Colonic mucosa (tissue), 4 donors: ENCODE measurements at regions not wholly inside any gene's neighbourhood (a gene's known extent, or its start where the extent isn't known, plus 50 kb on each side); places are given as distances from the start of the nearest gene placed in this dataset.

Experiments
- DNase-seq: peaks from one replicate; pipeline ENCODE4 v3.0.0-alpha.2; 2020
- H3K27ac ChIP-seq: fragments of 200-600 bp; one replicate; pipeline ENCODE4 v1.8.0; 2021
- H3K27me3 ChIP-seq: fragments of 200-600 bp; one replicate; pipeline ENCODE4 v1.8.0; 2021
- H3K36me3 ChIP-seq: fragments of 200-600 bp; one replicate; pipeline ENCODE4 v1.8.0; 2021
- H3K4me1 ChIP-seq: fragments of 200-600 bp; one replicate; pipeline ENCODE4 v1.8.0; 2021; ENCODE audit warnings: mild to moderate bottlenecking
- H3K4me3 ChIP-seq: fragments of 200-600 bp; one replicate; pipeline ENCODE4 v1.8.0; 2021
- H3K9ac ChIP-seq, 2 donors: one replicate each; pipeline ENCODE4 v1.7.0; 2013; ENCODE audit warnings: control low read depth in 2 of 2, low read depth in 2 of 2, low read length in 2 of 2
- H3K9me3 ChIP-seq: fragments of 200-600 bp; one replicate; pipeline ENCODE4 v1.8.0; 2021
- intact Hi-C: fragments of 100-400 bp; cut with DNase I; formaldehyde crosslinking; loops from one replicate; pipeline ENCODE4 v1.14.1; 2022
- TF ChIP-seq, protein P1 (sequence below): fragments of 200-600 bp; IDR thresholded peaks from one replicate; pipeline ENCODE4 v1.8.0; 2022; ENCODE audit warnings: antibody characterized with exemption, mild to moderate bottlenecking
- donor health status: healthy.
- donor health status: DM: no; HTN: no; CAD: no.
- donor health status: DM: no; HTN: no; CAD: no.

GRCh38 chrX:33333271-33333670 lies 121.9 kb upstream of the DMD start:
- Histone ChIP-seq H3K4me3 (no peak overlapping the region), H3K27me3 (no peaks in the 10 kb centered on the region), H3K9me3 (no peaks in the 10 kb centered on the region), H3K36me3 (no peaks in the 10 kb centered on the region), H3K27ac (no peak overlapping the region), H3K4me1 (no peaks in the 10 kb centered on the region), H3K9ac (no peak overlapping the region)
- intact Hi-C loops, result no loop called here
- DNase-seq, result no peak
- TF ChIP-seq, protein P1, sequence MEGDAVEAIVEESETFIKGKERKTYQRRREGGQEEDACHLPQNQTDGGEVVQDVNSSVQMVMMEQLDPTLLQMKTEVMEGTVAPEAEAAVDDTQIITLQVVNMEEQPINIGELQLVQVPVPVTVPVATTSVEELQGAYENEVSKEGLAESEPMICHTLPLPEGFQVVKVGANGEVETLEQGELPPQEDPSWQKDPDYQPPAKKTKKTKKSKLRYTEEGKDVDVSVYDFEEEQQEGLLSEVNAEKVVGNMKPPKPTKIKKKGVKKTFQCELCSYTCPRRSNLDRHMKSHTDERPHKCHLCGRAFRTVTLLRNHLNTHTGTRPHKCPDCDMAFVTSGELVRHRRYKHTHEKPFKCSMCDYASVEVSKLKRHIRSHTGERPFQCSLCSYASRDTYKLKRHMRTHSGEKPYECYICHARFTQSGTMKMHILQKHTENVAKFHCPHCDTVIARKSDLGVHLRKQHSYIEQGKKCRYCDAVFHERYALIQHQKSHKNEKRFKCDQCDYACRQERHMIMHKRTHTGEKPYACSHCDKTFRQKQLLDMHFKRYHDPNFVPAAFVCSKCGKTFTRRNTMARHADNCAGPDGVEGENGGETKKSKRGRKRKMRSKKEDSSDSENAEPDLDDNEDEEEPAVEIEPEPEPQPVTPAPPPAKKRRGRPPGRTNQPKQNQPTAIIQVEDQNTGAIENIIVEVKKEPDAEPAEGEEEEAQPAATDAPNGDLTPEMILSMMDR, result no peak

DNA sequence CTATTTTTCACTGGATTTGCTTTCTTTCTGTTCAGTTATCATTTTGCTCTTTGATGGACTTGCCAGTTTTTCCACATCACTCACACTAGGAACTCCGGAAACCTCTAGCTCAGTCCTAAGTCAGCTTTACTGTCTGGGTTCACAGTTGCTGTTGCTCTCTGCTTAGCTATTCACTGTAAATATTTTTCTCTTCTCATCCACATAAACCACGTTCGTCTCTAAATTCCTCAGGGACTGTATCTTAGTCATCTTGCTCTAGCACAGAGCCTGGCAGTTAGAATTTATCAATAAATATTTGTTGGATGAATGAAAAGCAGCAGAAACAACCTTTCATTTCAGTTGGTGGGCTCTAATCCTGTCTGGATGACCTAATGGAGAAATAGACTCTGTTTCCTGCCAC lies 119.4 kb upstream of the DMD start:
- intact Hi-C loops, result no loop called here
- no peaks in the 10 kb centered on the region for H3K36me3 ChIP-seq
- no peaks in the 10 kb centered on the region for H3K27me3 ChIP-seq
- H3K4me3 ChIP-seq, result no peak overlapping the region
- H3K4me1 ChIP-seq, result no peaks in the 10 kb centered on the region
- no peaks in the 10 kb centered on the region for H3K9me3 ChIP-seq
- no peak for DNase-seq
- TF ChIP-seq, protein P1, result no peak
- H3K9ac ChIP-seq, result no peak overlapping the region
- H3K27ac ChIP-seq, result no peak overlapping the region

DNA sequence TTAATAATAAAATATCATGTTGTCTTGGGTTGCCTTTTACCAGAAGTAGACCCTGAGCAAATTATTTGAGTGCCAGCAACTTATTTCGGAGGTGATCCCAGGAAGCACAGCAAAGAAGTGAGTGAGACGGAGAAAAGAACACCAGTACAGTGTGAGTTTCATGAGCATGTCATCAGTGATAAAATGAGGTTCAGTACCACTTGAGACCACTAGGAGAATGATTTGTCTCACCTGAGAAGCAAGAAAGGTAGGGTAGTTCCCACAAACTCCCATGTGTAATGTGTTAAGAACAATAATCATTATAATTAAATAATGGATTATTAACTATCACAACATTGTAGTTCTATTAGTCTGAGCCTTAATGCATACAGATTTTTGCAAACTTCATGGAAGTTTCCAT lies 112.8 kb upstream of the DMD start:
- TF ChIP-seq, protein P1, result no peak
- no peaks in the 10 kb centered on the region for H3K27me3 ChIP-seq
- H3K27ac ChIP-seq, result no peak overlapping the region
- no peak overlapping the region for H3K4me3 ChIP-seq
- H3K36me3 ChIP-seq, result no peaks in the 10 kb centered on the region
- no peak for DNase-seq
- no peaks in the 10 kb centered on the region for H3K9me3 ChIP-seq
- intact Hi-C loops, result no loop called here
- H3K4me1 ChIP-seq, result no peaks in the 10 kb centered on the region
- H3K9ac ChIP-seq, result no peak overlapping the region

- TF ChIP-seq, protein P1, result no peak
- H3K9me3 ChIP-seq, result no peaks in the 10 kb centered on the region
- DNase-seq, result no peak
- H3K36me3 ChIP-seq, result no peaks in the 10 kb centered on the region
- H3K27ac ChIP-seq, result no peak overlapping the region
- intact Hi-C loops, result no loop called here
- no peaks in the 10 kb centered on the region for H3K4me1 ChIP-seq
- H3K27me3 ChIP-seq, result no peaks in the 10 kb centered on the region
- H3K9ac ChIP-seq, result no peak overlapping the region
- no peak overlapping the region for H3K4me3 ChIP-seq
Observed at GRCh38 chrX:33307911-33308354, 96.6 kb upstream of the DMD start.

GRCh38 chrX:33298622-33299021 lies 87.3 kb upstream of the DMD start:
- no peak overlapping the region for H3K9ac ChIP-seq
- intact Hi-C loops, result no loop called here

More at GRCh38 chrX:33298622-33299021, 87.3 kb upstream of the DMD start:
- no peak for DNase-seq
- Histone ChIP-seq H3K27me3 (no peaks in the 10 kb centered on the region), H3K36me3 (no peaks in the 10 kb centered on the region), H3K9me3 (no peaks in the 10 kb centered on the region), H3K27ac (no peak overlapping the region), H3K4me3 (no peak overlapping the region), H3K4me1 (no peaks in the 10 kb centered on the region)
- TF ChIP-seq, protein P1, result no peak
